ENCODE measurements at regions not wholly inside any gene's neighbourhood (a gene's known extent, or its start where the extent isn't known, plus 50 kb on each side); places are given as distances from the start of the nearest gene placed in this dataset.

DNA sequence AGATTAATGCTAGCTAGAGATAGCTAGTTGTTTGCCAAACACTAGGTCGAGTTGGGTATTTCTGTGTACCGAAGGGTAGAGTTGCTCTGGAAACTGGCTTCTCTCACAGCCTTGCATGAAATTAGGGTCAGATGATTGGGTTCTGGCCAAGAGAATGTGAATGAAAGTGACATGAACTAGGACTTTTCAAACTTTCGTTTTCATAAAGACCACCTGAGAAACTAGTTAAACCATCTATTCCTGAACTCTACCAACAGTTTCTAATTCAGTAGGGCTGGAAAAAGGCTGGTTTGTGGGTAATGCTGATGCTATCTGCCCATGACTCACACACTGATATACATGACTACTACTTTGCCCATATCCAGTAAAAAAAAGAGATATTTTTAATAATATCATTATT is 157.6 kb downstream of the GASK1B start:
- TF ChIP-seq, protein P1, sequence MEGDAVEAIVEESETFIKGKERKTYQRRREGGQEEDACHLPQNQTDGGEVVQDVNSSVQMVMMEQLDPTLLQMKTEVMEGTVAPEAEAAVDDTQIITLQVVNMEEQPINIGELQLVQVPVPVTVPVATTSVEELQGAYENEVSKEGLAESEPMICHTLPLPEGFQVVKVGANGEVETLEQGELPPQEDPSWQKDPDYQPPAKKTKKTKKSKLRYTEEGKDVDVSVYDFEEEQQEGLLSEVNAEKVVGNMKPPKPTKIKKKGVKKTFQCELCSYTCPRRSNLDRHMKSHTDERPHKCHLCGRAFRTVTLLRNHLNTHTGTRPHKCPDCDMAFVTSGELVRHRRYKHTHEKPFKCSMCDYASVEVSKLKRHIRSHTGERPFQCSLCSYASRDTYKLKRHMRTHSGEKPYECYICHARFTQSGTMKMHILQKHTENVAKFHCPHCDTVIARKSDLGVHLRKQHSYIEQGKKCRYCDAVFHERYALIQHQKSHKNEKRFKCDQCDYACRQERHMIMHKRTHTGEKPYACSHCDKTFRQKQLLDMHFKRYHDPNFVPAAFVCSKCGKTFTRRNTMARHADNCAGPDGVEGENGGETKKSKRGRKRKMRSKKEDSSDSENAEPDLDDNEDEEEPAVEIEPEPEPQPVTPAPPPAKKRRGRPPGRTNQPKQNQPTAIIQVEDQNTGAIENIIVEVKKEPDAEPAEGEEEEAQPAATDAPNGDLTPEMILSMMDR (IDR thresholded peaks at IDR 0.05; ENCODE audit: insufficient read depth, low read length, poor library complexity, severe bottlenecking), result no peak
- TF ChIP-seq EZH2phosphoT487 (conservative IDR thresholded peaks at IDR 0.05; ENCODE audit: low read length), result no peak

All from SU-DHL-6 (cell line).